Gastrocnemius medialis (tissue), 4 donors: ENCODE measurements at regions not wholly inside any gene's neighbourhood (a gene's known extent, or its start where the extent isn't known, plus 50 kb on each side); places are given as distances from the start of the nearest gene placed in this dataset.

Experiments used
- CTCF ChIP-seq, 5 experiments: fragments of 450-650 bp in 3 of 5; fragments of 200-600 bp in 2 of 5; sonication (generic) in 2 of 5; IDR thresholded peaks in 4 of 5; conservative IDR thresholded peaks in 1 of 5; 1 replicate in 4 of 5; 2 replicates in 1 of 5; pipeline ENCODE4 v1.5.1; 2016 to 2019; ENCODE audit warnings: antibody characterized with exemption in 5 of 5, mild to moderate bottlenecking in 3 of 5, moderate library complexity in 3 of 5
- POLR2A ChIP-seq, 2 donors: fragments of 450-650 bp; IDR thresholded peaks; one replicate each; pipeline ENCODE4 v1.6.1; 2017; ENCODE audit warnings: antibody characterized with exemption in 2 of 2, mild to moderate bottlenecking in 2 of 2, moderate library complexity in 2 of 2

- TF ChIP-seq CTCF (IDR thresholded peaks at IDR 0.05 in 4 of 5, conservative IDR thresholded peaks at IDR 0.05 in 1 of 5) (no peak), POLR2A (IDR thresholded peaks at IDR 0.05) (no peak)
Observed at GRCh38 chr3:73255609-73256029, 194.2 kb downstream of the EBLN2 start.
